GM23248 (cell line): ENCODE measurements at regions not wholly inside any gene's neighbourhood (a gene's known extent, or its start where the extent isn't known, plus 50 kb on each side); places are given as distances from the start of the nearest gene placed in this dataset.
A peak's percentile ranks its signal among the peaks of the same experiment; 100 is the strongest.

Source experiments
- DNase-seq: peaks from one replicate; pipeline ENCODE4 v3.0.0-alpha.2; 2015
- H2AFZ ChIP-seq: fragments of 200-600 bp; sonication (generic); 2 replicates; pipeline ENCODE4 v1.6.1; 2016; ENCODE audit warnings: antibody characterized with exemption
- H3F3A ChIP-seq: fragments of 200-600 bp; sonication (generic); 2 replicates; pipeline ENCODE4 v1.6.1; 2016; ENCODE audit warnings: mild to moderate bottlenecking, antibody characterized with exemption, mixed run types; ENCODE audit not compliant: insufficient read depth
- H3K27ac ChIP-seq: fragments of 200-600 bp; sonication (generic); 2 replicates; pipeline ENCODE4 v1.5.1; 2016; ENCODE audit warnings: mild to moderate bottlenecking
- H3K27me3 ChIP-seq: fragments of 200-600 bp; sonication (generic); replicated peaks from 2 replicates; pipeline ENCODE4 v1.6.1; 2016; ENCODE audit warnings: mild to moderate bottlenecking; ENCODE audit not compliant: insufficient read depth
- H3K36me3 ChIP-seq: fragments of 200-600 bp; sonication (generic); 2 replicates; pipeline ENCODE4 v1.6.1; 2016; ENCODE audit warnings: low read depth, mild to moderate bottlenecking
- H3K4me1 ChIP-seq: fragments of 200-600 bp; sonication (generic); 2 replicates; pipeline ENCODE4 v1.6.1; 2016; ENCODE audit warnings: mild to moderate bottlenecking; ENCODE audit not compliant: insufficient read depth
- H3K4me2 ChIP-seq: fragments of 200-600 bp; sonication (generic); one replicate; pipeline ENCODE4 v1.6.1; 2016; ENCODE audit warnings: mild to moderate bottlenecking; ENCODE audit not compliant: unreplicated experiment
- H3K4me3 ChIP-seq: fragments of 200-600 bp; sonication (generic); 2 replicates; pipeline ENCODE4 v1.5.1; 2016; ENCODE audit warnings: mild to moderate bottlenecking
- H3K79me2 ChIP-seq: fragments of 200-600 bp; sonication (generic); 2 replicates; pipeline ENCODE4 v1.6.1; 2016; ENCODE audit warnings: mild to moderate bottlenecking; ENCODE audit not compliant: insufficient read depth
- H3K9ac ChIP-seq: fragments of 200-600 bp; sonication (generic); 2 replicates; pipeline ENCODE4 v1.6.1; 2016; ENCODE audit warnings: mild to moderate bottlenecking
- H3K9me2 ChIP-seq: fragments of 200-600 bp; sonication (generic); 2 replicates; pipeline ENCODE4 v1.6.1; 2016; ENCODE audit warnings: mixed run types, mild to moderate bottlenecking, moderate library complexity; ENCODE audit not compliant: insufficient read depth
- H3K9me3 ChIP-seq: fragments of 200-600 bp; sonication (generic); one replicate; pipeline ENCODE4 v1.6.1; 2017; ENCODE audit warnings: low read depth
- H4K20me1 ChIP-seq: fragments of 200-600 bp; sonication (generic); 2 replicates; pipeline ENCODE4 v1.6.0; 2016; ENCODE audit not compliant: insufficient read depth
- EZH2 ChIP-seq: fragments of 200-600 bp; sonication (generic); IDR thresholded peaks from 2 replicates; pipeline ENCODE4 v1.6.1; 2018; ENCODE audit warnings: antibody characterized with exemption, mild to moderate bottlenecking; ENCODE audit not compliant: insufficient read depth, poor library complexity, severe bottlenecking
- EZH2phosphoT487 ChIP-seq: fragments of 200-600 bp; sonication (generic); IDR thresholded peaks from 2 replicates; pipeline ENCODE4 v1.6.1; 2018; ENCODE audit warnings: antibody characterized with exemption, moderate library complexity, mild to moderate bottlenecking, low read depth; ENCODE audit not compliant: insufficient read depth
- whole genome bisulfite sequencing, 2 experiments: methylation state at CpG; one replicate each; pipeline ENCODE4 v1.1.6; 2015 to 2017; ENCODE audit warnings: low lambda C conversion rate in 2 of 2, low coverage in 1 of 2; ENCODE audit errors: missing lambda C conversion rate in 2 of 2; 5-methylcytosine and 5-hydroxymethylcytosine counted together
- in situ Hi-C: fragments of 300-500 bp; cut with MboI; formaldehyde crosslinking; loops from 2 replicates; pipeline ENCODE4 v1.15.0; 2020

DNA sequence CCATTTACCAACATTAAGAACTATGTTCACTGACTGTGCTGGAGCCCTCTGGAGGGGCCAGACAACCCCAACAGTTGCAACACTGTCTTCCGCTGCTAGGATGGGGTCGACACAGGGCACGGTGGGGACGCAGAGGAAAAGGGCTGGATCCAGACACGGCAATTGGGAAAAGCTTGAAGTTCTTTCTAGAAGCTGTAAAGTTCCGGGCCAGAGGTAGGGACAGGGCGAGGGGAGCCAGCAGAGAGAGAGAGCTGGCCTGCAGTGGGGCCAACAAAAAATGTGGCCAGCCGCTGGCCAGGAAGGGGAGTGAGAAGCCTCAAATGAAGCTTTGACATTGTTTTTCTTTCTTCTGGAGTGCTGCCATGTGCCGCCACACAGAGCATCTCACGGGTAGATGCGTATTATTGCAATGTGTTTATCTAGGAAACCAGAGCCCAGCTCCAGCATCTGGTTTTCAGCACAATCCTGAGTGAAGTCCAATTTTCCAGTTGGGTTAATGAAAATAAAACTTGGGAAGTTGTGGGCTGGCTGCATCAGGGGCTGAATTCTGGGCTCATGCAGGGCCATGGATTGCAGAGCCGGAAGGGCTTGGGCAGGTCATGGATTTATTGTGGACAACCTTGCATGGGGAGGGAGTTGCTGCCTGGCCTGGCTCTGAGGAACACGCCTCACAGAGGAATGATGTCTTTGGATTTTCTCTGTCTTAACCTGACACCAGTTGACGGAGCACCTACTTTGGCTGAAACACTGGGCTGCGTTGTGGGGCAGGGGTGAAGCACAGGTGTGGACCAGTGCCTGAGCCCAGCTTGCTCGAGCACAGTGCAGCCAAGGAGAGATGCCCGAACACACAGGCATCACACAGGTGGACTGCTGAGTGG lies 67.6 kb upstream of the AMPD3 start:
- TF ChIP-seq EZH2phosphoT487, result no peak
- TF ChIP-seq EZH2, result no peak
- Histone ChIP-seq H3K9me3 (no peaks in the 10 kb centered on the region), H3K27me3 (no peaks in the 10 kb centered on the region), H3K9me2 (no peaks in the 10 kb centered on the region), H3K4me2 (peak overlapping the region; percentile 67), H2AFZ (peak overlapping the region; percentile 44), H3K4me3 (peak overlapping the region; percentile 26; the same call in 1 of the 2 replicates), H3K9ac (peak overlapping the region; percentile 70), H4K20me1 (no peaks in the 10 kb centered on the region), H3F3A (peaks cover 31% of the 10 kb centered on the region), H3K4me1 (peaks cover 53% of the 10 kb centered on the region), H3K36me3 (no peaks in the 10 kb centered on the region), H3K79me2 (no peaks in the 10 kb centered on the region), H3K27ac (peak overlapping the region; percentile 93)
- in situ Hi-C loops, result no loop called here
- 24 to 25% methylated on average over 17 of the region's 17 CpGs for WGBS, 2 experiments
- DNase-seq, result peak; percentile 89

DNA sequence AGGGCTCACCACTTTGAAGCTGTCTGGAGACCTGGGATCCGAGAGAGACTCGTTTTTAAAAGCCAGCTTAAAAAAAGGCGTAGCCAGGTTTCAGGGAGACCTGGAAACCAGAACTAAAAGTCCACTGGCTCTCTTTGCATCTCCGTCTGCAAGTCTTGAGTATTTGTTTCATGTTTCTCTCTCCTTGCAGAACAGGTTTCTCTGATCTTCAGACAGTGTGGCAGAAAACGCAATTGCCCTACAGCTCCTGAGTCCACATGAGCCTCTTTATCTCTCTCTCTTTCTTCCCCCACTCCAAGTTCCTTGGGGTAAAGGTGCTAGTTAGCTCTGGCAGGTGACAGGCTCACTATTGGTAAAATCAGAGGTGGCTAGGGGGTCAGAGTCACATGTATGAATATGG lies 67.0 kb upstream of the AMPD3 start:
- TF ChIP-seq EZH2 (no peak), EZH2phosphoT487 (no peak)
- WGBS, 2 experiments, result 55 to 60% methylated on average over 5 of the region's 5 CpGs
- no peaks in the 10 kb centered on the region for H3K9me2 ChIP-seq
- H3K27ac ChIP-seq, result peak overlapping the region; percentile 93
- peak overlapping the region; percentile 67 for H3K4me2 ChIP-seq
- H3K79me2 ChIP-seq, result no peaks in the 10 kb centered on the region
- no peaks in the 10 kb centered on the region for H3K36me3 ChIP-seq
- in situ Hi-C loops, result no loop called here
- peak overlapping the region; percentile 70 for H3K9ac ChIP-seq
- peaks cover 37% of the 10 kb centered on the region for H3F3A ChIP-seq
- no peaks in the 10 kb centered on the region for H4K20me1 ChIP-seq
- H3K9me3 ChIP-seq, result no peaks in the 10 kb centered on the region
- H3K4me1 ChIP-seq, result peaks cover 60% of the 10 kb centered on the region
- H2AFZ ChIP-seq, result no peak overlapping the region
- DNase-seq, result no peak
- H3K27me3 ChIP-seq, result no peaks in the 10 kb centered on the region
- H3K4me3 ChIP-seq, result no peak overlapping the region

DNA sequence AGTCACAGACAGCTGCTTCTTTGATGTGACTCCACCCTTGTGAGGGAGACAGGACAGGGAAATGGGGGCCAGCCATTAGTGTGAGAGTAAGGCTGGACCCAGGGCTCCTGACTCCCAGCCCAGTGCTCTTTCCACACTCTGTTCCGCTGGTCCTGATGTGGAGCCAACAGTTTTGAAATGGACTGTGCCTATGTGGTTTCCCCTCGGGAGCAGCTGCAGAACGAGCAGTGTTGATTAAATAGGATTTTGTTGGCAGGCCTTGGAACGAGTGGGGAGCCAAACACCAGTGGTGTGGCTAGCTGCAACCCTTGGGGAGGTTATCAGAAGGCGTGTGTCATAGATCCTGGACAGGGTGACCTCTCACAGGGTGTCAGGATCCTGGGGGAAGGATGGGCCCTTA lies 66.5 kb upstream of the AMPD3 start:
- in situ Hi-C loops, result no loop called here
- no peaks in the 10 kb centered on the region for H3K9me3 ChIP-seq
- 33 to 41% methylated on average over 5 of the region's 5 CpGs for WGBS, 2 experiments
- H2AFZ ChIP-seq, result no peak overlapping the region
- H3K36me3 ChIP-seq, result no peaks in the 10 kb centered on the region
- H3K4me1 ChIP-seq, result peaks cover 64% of the 10 kb centered on the region
- H3K4me3 ChIP-seq, result no peak overlapping the region
- H3K27me3 ChIP-seq, result no peaks in the 10 kb centered on the region
- H3K9ac ChIP-seq, result no peak overlapping the region
- peak; percentile 14 for DNase-seq
- H4K20me1 ChIP-seq, result no peaks in the 10 kb centered on the region
- TF ChIP-seq EZH2, result no peak
- no peak for TF ChIP-seq EZH2phosphoT487
- no peak overlapping the region for H3K4me2 ChIP-seq
- H3K9me2 ChIP-seq, result no peaks in the 10 kb centered on the region
- no peaks in the 10 kb centered on the region for H3K79me2 ChIP-seq
- no peak overlapping the region for H3K27ac ChIP-seq
- peaks cover 42% of the 10 kb centered on the region for H3F3A ChIP-seq

DNA sequence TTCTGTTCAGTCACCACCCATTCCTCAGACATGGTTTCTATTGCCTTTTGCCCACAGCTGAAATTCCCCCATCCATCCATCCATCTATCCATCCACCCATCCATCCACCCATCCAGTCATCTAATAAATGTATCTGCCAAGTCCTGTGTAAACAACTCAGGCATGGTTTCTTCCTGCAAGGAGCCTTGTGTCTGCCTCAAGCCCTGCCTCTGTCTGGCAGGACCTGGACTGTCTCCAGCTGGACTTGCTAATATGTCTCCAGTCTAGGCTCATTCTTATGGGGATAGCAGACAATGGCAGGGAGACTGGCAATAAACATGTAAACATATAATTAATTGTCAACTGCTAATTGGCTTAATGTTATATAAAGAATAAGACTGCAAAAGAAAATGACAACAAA lies 64.7 kb upstream of the AMPD3 start:
- no peaks in the 10 kb centered on the region for H4K20me1 ChIP-seq
- DNase-seq, result peak; percentile 52
- H3K4me1 ChIP-seq, result peaks cover 82% of the 10 kb centered on the region
- no peaks in the 10 kb centered on the region for H3K27me3 ChIP-seq
- H3K4me3 ChIP-seq, result no peak overlapping the region
- H3K79me2 ChIP-seq, result no peaks in the 10 kb centered on the region
- H3K36me3 ChIP-seq, result no peaks in the 10 kb centered on the region
- H3F3A ChIP-seq, result peaks cover 56% of the 10 kb centered on the region
- TF ChIP-seq EZH2, result no peak
- TF ChIP-seq EZH2phosphoT487, result no peak
- no peak overlapping the region for H3K27ac ChIP-seq
- H3K9me3 ChIP-seq, result no peaks in the 10 kb centered on the region
- H3K9me2 ChIP-seq, result no peaks in the 10 kb centered on the region
- H3K9ac ChIP-seq, result no peak overlapping the region
- H2AFZ ChIP-seq, result no peak overlapping the region
- in situ Hi-C loops, result no loop called here
- H3K4me2 ChIP-seq, result no peak overlapping the region
